GM19324 (cell line): ENCODE measurements at regions not wholly inside any gene's neighbourhood (a gene's known extent, or its start where the extent isn't known, plus 50 kb on each side); places are given as distances from the start of the nearest gene placed in this dataset.
A peak's percentile ranks its signal among the peaks of the same experiment; 100 is the strongest.

Source experiments
- ATAC-seq: cut with Tn5 transposase; IDR thresholded peaks from one replicate; pipeline ENCODE4 v1.9.1; 2021; ENCODE audit warnings: mild to moderate bottlenecking, moderate library complexity; ENCODE audit not compliant: unreplicated experiment, low FRiP score

DNA sequence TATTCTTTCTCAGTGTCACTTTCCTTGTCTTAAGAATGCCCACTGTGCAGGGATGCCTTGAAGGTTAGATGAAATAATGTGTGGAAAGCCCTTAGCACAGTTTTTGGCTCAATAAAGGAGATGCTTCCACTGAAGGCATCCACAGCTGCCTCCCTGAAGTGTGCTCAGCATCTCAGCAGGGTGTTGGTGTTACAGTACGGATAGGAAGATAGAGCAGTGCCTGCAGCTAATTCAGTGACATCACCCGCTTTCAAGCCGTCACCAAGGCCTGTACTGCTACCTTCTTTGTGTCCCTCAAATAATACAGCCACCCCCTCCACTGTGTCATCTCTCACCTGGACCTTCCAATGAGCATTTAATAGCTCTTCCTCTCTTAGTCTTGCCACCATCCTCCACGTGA lies 59.0 kb downstream of the NDUFS5 start:
- no peak for ATAC-seq

DNA sequence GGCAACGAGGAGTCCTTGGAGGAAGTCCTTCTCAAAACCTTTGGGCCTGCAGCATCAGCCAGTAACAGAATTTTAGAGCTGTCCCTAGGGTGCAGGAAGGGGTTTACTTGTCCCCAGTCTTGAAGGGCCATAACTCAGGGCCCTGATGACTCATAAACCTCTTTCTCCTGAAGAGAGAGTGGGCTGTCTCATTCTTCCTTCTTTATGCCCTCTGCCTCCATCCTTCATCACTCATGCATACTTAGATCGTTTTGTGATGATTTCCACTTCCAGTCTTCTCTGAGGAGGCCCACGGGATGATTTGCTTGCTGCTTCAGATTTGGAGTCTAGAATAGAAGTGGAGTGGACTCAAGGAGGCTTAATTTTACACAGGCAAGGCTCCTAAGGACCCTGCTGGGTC lies 60.2 kb downstream of the NDUFS5 start:
- no peak for ATAC-seq

DNA sequence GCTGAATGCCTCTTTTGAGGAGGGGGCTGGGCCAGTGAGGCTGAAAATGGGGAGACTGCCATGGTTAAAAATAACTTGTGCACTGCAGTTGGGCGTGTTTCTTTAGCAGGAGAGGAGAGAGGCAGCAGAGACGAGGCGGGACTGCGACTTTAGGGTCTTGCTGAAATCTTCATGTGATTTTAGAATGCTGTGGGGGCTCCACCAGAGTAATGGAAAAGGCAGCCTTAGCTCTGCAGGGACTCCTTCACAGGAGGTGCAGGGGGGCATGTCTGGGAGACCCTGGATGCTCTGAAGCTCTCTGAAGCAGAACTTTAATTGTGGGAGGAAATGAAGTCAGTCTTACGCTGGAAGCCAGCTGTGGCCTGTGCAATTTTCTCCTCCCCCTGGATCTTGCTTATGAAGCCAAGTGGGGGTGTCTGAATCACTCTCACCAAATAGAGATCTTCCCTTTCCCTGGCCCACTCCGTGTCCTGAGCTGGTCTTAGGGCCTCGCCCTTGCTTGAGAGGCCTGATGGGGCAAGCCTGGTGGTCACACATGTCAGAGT lies 60.8 kb downstream of the NDUFS5 start:
- ATAC-seq = no peak

DNA sequence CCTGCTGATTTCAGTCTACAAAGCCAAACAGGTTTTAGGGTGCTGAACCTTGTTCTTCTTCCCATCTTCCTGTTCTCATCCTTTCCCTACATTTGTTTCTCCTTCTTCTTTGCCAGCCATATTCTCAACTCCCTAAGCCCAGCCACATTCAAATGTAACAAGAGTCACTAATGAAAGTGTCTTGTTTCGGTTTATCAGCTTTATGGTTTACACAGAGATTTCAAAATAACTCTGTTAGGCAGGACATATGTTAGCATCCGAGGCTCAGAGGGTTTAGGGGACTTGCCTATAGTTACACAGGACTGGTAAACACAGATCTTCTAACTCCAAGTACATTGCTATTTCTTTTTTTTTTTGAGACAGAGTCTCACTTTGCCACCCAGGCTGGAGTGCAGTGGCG lies 61.3 kb downstream of the NDUFS5 start:
- ATAC-seq = no peak

DNA sequence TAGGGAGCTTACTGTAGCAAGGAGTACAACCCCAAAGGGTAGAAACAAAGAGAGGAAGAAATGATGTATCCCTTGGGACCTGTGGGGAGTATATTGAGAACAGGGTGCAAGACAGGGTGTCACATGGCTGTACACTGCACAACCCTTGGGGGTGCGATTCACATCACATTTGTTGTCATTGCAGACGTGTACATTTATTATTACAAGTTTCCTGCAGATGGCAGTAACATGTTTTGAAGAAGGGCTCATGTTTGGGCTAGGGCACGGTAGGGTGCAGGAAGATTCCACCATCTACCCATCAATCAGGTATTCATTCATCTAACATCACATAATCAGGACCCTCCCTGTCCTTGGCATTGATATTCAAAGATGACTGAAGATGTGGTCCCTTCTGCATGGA lies 62.5 kb downstream of the NDUFS5 start:
- no peak for ATAC-seq

DNA sequence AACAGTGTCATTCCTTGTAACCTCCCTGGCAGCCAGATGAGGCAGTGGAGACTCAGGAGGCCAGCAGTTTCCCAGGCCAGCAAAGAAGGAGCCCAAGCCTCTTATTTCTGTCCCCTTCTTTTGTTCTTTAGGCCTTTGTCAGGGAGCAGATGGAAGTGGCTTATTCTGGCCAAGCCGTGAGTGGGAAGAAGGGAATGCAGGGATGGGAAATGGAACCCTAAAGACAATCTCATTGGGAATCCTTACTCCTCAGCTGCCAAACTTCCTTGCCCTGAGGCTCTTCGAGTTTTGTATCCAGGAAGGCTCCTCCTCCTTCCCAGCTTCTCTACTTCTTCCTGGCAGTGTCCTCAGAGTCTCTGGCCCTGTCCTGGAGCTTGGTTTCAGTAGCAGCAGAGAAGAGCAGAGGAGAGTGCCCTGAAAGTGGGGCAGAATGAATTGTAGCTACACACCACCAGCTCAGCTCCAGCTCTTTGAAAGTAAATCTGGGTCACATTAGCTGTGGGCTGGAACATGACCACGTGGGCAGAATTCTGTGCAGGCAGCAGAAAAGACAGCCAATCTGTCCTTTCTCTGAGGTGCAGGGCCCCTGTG lies 63.9 kb downstream of the NDUFS5 start:
- ATAC-seq = no peak

DNA sequence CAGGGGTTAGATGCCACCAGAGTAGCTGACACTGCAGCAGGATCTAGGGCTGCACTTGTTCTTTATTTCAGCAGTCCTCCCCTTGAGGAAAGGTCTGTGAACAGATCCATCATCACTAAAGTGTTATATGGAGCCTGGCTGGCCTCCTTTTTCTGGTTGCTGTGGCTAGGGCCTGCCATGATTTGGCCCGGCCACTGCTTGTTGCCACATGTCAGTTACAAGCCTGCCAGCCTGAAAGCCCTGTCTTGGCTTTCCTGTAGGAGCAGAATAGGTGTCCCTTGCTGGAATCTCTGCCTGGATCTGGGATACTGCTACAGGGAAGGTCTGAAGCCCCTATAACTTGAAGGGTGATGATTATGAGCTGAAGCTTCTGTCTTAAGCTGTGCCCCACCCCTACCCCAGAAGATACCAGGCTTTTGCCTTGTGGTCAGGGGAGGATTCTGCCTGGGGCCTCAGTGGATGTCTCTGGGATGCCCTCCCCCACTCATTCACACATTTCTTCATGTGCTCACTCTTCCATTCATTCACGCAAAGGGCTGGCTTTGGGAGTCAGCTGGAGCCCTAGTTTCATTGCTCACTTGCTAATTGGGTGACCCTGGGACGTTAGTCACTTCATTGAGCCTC lies 64.7 kb downstream of the NDUFS5 start:
- ATAC-seq = no peak

DNA sequence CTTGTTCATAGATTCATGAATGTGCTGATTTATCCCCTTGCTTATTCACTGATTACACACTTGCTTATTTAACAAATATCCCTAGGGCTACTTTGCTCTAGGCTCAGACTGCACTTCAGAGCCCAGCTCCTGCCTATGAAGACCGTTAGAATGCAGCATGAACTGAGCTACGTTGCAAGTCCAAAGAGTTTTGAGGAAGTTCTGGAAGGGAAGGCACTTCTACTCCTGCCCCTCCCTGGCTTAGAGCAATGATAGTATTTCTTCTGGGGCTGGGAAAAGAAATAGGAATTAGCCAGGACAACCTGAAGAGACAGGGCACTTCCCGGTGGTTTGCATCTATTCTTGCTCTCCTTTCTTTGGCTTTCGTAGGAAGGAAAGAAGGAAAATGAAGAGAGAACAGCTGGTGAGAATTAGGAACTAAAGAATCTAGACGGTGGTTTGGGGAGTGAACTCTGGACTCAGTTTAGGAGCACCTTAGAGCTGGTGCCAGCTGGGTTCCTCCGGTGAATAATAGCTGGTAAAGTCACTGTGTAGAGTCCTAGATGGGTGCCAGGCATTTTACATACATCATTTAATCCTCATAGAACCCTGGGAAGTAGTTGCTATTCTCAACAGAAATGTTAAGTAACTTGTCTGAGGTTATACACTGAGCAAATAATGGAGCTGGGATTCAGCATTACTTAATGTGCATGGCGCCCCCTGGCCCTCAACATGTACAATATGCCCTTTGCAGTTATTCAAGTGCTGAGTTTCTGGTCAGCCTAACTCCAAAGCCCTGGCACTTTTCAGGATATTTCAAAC lies 65.9 kb downstream of the NDUFS5 start:
- no peak for ATAC-seq

DNA sequence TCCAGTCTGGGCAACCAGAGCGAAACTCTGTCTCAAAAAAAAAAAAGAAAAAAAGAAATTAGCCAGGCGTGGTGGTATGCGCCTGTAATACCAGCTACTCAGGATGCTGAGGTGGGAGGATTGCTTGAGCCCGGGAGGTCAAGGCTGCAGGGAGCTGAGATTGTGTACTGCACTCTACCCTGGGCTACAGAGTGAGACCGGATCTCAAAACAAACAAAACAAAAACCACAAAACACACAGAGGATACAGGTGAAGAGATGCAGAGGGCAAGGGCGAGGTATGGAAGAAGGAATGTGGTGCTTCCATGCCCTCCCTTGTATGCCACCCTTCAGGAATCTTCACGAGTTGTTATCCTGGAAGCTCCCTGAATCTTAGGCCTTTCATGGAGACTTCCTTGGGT lies 68.5 kb downstream of the NDUFS5 start:
- no peak for ATAC-seq

DNA sequence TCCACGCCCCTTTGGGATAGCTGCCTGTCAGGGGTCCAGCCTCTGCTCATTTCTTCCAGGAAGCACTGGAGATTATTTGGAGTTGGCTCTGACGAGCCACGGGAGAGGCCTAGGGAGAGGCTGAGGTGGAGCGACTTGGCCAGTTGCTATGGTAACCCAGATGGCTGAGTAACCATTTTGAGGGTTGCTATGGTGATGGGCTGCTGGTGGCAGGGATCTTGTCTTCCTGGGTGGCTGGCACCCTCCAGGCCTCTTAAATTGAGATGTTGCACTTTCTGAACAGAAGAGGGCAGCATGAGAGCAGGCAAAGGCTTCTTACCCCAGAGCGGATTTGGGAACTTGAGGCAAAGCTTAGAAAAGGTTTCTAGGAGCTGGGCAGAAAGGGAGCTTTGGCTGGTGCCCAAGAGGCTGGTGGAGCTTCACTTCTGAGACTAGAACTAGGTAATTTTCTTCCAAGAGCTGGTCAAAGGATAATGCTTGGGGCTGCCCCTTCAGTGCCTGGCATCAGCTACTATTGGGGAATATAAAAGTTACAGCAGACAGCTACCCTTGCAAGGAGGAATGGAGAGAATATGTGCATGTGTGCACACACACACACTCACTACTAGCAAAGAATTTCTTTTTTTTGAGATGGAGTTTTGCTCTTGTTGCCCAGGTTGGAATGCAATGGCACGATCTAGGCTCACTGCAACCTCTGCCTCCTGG lies 72.5 kb downstream of the NDUFS5 start:
- ATAC-seq = no peak

DNA sequence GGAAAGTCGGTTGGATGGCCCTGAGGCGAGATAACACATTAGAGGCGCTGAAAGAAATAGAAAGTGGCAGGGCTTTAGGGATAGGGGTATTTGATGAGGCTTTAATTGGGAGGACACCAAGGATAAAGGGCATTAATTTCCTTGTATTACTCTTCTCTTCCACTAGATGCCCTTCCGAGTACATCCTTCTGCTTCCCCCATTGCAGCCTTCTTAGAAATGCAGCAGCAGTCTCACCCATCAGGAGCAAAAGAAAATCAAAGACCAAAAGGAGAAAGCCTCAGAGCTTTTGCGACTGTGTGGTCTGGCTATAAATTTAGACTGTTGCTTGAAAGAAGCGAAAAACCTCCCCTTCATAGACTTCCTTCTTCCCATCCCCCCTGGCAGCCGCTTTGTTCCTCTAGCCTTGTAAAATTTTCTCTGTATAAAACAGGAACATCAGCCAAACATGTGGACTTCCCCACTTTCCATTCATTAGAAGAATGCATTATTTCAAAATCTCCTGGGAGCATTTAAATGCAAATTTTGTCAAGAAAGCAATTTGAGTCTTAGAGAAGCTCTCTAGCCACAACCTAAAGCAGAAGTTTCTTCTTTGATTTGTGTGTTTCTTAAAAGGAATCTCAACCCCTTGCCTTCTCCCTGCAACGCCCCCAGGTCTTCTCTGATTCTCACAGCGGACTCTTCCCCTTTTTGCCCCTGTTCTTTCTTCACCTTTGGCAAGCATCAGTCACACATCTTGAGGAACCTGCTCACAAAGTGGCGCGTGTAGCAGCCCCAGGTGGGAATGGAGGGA lies 76.6 kb downstream of the NDUFS5 start:
- no peak for ATAC-seq

DNA sequence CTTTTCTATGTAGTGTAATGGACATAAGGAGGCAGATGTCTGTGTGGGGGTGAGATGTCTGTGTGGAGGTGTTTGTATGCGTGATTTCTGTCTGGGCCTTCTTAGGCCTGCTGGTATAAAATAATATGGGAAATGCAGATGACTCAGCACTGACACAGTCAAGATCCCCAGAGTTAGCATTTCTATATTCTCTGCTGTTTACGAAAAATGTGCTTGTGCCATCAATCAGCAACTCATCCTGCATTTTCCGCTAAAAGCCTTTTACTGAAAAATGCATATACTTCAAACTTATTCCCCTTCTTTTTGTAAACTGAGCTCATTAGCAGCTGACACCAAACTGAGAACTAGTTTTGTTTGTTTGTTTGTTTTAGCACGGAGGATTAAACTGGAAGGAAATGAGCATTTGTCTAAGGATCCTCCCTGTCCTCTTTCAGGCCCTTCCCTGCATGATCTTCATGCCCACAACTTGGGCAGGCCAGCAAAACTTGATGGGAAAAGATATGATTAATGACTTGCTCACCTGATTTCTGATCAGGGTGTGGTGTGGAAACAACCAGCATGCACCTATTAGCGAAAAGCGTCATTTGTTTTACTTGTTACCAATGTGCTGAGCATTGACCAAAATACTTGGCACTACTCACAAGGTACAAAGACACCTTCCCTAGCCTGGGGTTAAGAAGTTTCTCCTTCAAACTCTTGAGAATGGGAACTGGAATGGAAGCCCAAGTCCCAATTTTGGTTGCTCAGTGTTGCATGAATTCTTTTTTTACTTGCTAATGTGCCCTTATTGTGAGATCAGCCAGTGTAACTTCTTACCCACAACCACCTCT lies 77.4 kb downstream of the NDUFS5 start:
- ATAC-seq = no peak

DNA sequence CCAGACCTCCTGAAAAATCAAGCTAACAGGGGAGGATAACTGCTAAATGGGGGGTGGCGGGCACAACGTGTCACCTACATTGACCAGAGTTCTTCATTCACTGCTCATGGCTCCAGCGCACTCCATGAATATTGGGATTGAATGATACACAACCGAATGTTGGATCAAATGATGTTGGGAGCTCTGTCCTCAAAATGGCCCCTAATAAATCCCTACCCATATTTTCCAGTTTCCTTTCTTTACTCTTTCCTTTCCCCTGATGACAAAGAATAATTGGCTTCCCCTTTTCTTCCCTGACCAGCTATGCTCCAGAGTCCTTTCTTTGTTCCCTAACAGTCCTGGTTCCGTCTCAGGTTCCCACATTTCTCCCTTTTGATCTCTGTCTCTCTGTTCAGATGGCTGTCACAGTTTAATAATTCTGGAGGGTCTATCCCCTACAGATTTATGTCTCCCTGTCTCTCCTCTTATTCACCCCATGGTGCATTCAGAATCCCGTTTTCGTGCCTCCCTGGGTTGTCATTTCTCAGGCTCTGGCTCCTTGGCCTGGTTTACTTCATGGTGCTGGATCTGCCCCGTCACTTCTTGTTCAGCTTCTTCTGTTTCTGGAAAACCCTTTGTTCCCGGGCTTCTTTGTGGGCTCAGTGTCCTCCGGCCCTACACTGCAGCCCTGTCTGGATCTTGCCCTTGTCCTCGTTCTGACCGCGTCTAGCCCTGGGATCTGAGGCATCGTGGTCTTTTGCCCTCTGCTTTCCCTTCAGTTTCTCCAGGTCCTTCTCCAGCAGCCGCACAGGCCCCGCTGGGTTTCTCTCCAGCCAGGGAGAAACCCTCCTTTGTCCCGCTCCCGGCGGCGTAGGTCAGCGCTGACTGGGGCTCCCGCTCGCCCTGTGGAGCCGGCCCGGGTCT lies 78.3 kb downstream of the NDUFS5 start:
- ATAC-seq = no peak

DNA sequence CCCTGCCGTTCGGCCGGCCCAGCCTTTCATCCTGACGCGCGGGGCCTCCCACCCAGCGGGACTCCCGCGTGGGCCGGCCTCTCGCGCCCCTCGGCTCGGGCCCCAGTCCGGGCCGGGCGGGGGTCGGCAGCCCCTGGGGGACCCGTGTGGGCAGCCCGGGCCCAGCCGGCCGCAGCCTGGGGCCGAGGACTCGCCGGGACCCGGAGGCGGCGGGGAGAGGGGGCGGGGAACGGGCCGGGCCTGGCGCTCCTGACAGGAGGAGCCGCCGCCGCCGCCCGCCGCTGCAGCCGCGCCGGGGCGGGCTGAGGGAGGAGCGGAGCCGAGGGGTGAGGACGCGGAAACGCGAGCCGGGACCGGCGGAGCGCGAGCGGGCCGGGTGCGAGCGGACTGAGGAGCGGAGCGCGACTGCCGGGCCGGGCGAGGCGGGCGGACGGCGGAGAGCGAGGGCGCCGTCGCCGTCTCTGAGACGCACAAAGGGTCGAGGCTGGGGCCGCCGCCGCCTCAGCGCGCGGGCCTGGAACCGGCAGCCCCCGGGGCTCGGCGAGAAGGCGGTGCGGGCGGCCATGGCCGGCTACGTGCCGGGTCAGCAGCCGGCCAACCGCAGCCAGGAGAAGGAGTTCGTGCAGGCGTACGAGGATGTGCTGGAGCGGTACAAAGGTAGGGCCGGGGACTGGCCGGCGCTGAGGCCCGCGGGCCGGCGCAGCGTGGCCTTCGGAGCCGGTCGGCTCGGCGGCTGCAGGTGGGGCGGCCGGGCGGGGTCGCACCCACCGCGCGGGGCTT lies 79.1 kb downstream of the NDUFS5 start:
- ATAC-seq = peak; percentile 63

DNA sequence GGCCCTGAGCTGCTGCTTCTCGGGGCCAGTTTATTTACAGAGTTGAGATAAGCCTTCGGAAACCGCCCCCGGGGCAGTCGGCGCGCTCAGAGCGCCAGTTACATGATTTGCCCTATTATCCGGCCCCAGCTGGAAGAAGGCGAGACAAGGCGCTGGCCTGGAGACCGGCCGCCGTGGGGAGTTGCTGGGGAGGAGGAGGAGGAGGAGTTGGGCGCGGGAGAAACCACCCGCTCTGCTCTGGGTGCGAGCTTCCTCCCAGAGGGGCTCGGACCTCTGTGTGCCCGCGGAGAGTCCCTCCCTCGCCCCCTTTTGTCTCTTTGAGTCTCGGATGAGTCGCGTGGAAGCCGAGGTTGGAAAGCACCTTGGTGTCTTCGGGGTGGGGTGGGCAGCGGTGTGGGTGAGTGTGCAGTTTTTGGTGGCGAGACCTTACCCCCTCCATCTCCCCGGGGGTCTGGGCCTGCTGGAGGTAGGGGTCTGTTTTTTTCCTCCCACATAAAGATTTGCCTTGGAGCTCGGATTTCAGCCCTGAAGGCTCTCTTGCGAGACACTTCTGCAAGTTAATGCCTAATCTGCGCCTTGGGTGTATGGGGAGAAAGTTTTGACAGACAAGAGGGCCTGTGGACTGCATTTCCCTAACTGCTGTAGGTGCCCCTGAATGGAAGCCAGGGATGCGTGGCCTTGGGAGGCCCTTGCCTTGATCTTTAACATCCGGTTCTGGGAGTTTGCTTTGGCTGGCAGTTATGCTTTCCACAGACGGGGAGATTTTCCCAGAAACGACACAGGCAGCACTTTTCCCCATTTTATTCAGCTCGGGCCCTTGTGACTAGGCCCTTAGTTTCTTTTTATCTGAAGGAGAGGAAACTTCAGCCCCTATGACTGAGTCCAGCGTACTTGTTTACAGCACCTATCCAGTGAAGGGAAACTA lies 80.0 kb downstream of the NDUFS5 start:
- ATAC-seq = peak; percentile 22

DNA sequence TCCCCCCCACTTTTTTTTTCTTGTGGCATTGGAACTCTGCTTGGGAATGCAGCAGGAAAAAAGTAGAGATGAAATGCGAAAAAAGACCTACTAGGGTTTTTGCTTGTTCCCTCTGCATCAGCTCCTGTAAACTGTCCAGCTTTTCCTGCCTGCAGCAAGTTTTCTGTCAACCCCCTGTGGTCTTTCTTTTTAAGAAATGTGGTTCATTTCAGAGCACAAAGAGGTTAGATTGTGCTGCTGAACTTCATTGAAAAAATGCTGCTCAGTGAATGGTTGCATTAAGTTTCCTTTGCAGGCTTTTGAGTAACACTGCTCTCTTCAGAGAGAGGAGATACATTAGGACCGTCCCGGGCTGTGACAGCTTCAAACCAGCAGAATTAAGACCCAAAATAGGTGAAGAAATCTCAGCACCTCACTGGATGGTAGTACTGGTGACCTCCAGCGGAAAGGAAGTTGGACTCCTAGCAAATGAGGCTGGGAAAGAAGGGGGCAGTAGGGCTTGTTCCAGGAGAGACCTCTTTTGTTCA lies 80.7 kb downstream of the NDUFS5 start:
- no peak for ATAC-seq
